ENCODE measurements at regions not wholly inside any gene's neighbourhood (a gene's known extent, or its start where the extent isn't known, plus 50 kb on each side); places are given as distances from the start of the nearest gene placed in this dataset.

- ChIA-PET CTCF (ENCODE audit: unreplicated experiment) (no interaction called here), POLR2A (interaction anchor here (0.7 kb wide), 3 partner anchors 10 to 684 kb away, joined by 3 to 5 read pairs (median 3); no protein-coding TSS in a partner anchor)
- no TSS peak for BruUV-seq (replicated peaks)
- H3K79me2 ChIP-seq (ENCODE audit: insufficient read depth, low read depth, low read length), result no peaks in the 10 kb centered on the region
- no peak overlapping the region for H3K27ac ChIP-seq (ENCODE audit: low read depth, low read length, poor library complexity, severe bottlenecking)
- H3K9me3 ChIP-seq (ENCODE audit: low read length), result no peaks in the 10 kb centered on the region
- no peak for TF ChIP-seq CTCF (conservative IDR thresholded peaks at IDR 0.05; ENCODE audit: low read length)
- TF ChIP-seq EZH2phosphoT487 (IDR thresholded peaks at IDR 0.05; ENCODE audit: borderline replicate concordance, low read depth, low read length), result no peak
- H3K36me3 ChIP-seq (ENCODE audit: insufficient read depth, low read length), result no peaks in the 10 kb centered on the region
- no peak for DNase-seq (ENCODE audit: low spot score)
- H3K4me3 ChIP-seq (ENCODE audit: low read depth, low read length, poor library complexity, severe bottlenecking), result no peak overlapping the region
- no peak overlapping the region for H2AFZ ChIP-seq (ENCODE audit: low read length)
- H3K9me2 ChIP-seq (ENCODE audit: insufficient read depth, low read length), result no peaks in the 10 kb centered on the region
- H4K20me1 ChIP-seq (ENCODE audit: insufficient read depth, low read length), result no peaks in the 10 kb centered on the region
- no peaks in the 10 kb centered on the region for H3K4me1 ChIP-seq (ENCODE audit: insufficient read depth, low read length, poor library complexity, severe bottlenecking)
- intact Hi-C loops (cut with micrococcal nuclease; ENCODE audit: unreplicated experiment), result no loop called here
- H3K4me2 ChIP-seq (ENCODE audit: low read length), result no peak overlapping the region
Measured at GRCh38 chr12:19872621-19873540, 433.6 kb downstream of the AEBP2 start.

- intact Hi-C loops (cut with micrococcal nuclease; ENCODE audit: unreplicated experiment), result no loop called here
- Histone ChIP-seq H2AFZ (ENCODE audit: low read length) (no peak overlapping the region), H3K4me2 (ENCODE audit: low read length) (no peak overlapping the region), H3K4me3 (ENCODE audit: low read depth, low read length, poor library complexity, severe bottlenecking) (no peak overlapping the region), H3K9me2 (ENCODE audit: insufficient read depth, low read length) (no peaks in the 10 kb centered on the region), H3K79me2 (ENCODE audit: insufficient read depth, low read depth, low read length) (no peaks in the 10 kb centered on the region), H3K9me3 (ENCODE audit: low read length) (no peaks in the 10 kb centered on the region), H3K36me3 (ENCODE audit: insufficient read depth, low read length) (no peaks in the 10 kb centered on the region), H4K20me1 (ENCODE audit: insufficient read depth, low read length) (no peaks in the 10 kb centered on the region), H3K27ac (ENCODE audit: low read depth, low read length, poor library complexity, severe bottlenecking) (no peak overlapping the region), H3K4me1 (ENCODE audit: insufficient read depth, low read length, poor library complexity, severe bottlenecking) (no peaks in the 10 kb centered on the region)
- DNase-seq (ENCODE audit: low spot score), result no peak
- ChIA-PET CTCF (ENCODE audit: unreplicated experiment) (no interaction called here), POLR2A (interaction anchor here (0.6 kb wide), 1 partner anchor 18 kb away, joined by 5 read pairs; no protein-coding TSS in a partner anchor)
- TF ChIP-seq CTCF (conservative IDR thresholded peaks at IDR 0.05; ENCODE audit: low read length) (no peak), EZH2phosphoT487 (IDR thresholded peaks at IDR 0.05; ENCODE audit: borderline replicate concordance, low read depth, low read length) (no peak)
- BruUV-seq (replicated peaks), result no TSS peak
Measured at GRCh38 chr12:19880076-19880475, 440.8 kb downstream of the AEBP2 start.

- H3K4me2 ChIP-seq (ENCODE audit: low read length), result no peak overlapping the region
- H3K79me2 ChIP-seq (ENCODE audit: insufficient read depth, low read depth, low read length), result no peaks in the 10 kb centered on the region
- H3K4me3 ChIP-seq (ENCODE audit: low read depth, low read length, poor library complexity, severe bottlenecking), result no peak overlapping the region
- ChIA-PET POLR2A (interaction anchor here (0.6 kb wide), 1 partner anchor 105 kb away, joined by 3 read pairs; no protein-coding TSS in a partner anchor), CTCF (ENCODE audit: unreplicated experiment) (no interaction called here)
- H3K4me1 ChIP-seq (ENCODE audit: insufficient read depth, low read length, poor library complexity, severe bottlenecking), result no peaks in the 10 kb centered on the region
- no peaks in the 10 kb centered on the region for H3K36me3 ChIP-seq (ENCODE audit: insufficient read depth, low read length)
- no peaks in the 10 kb centered on the region for H3K9me2 ChIP-seq (ENCODE audit: insufficient read depth, low read length)
- no TSS peak for BruUV-seq (replicated peaks)
- DNase-seq (ENCODE audit: low spot score), result no peak
- H3K9me3 ChIP-seq (ENCODE audit: low read length), result no peaks in the 10 kb centered on the region
- no peak overlapping the region for H3K27ac ChIP-seq (ENCODE audit: low read depth, low read length, poor library complexity, severe bottlenecking)
- H2AFZ ChIP-seq (ENCODE audit: low read length), result no peak overlapping the region
- no peak for TF ChIP-seq EZH2phosphoT487 (IDR thresholded peaks at IDR 0.05; ENCODE audit: borderline replicate concordance, low read depth, low read length)
- no peak for TF ChIP-seq CTCF (conservative IDR thresholded peaks at IDR 0.05; ENCODE audit: low read length)
- H4K20me1 ChIP-seq (ENCODE audit: insufficient read depth, low read length), result no peaks in the 10 kb centered on the region
- intact Hi-C loops (cut with micrococcal nuclease; ENCODE audit: unreplicated experiment), result no loop called here
Measured at GRCh38 chr12:19880721-19881120, 441.4 kb downstream of the AEBP2 start.
